ENCODE measurements at regions not wholly inside any gene's neighbourhood (a gene's known extent, or its start where the extent isn't known, plus 50 kb on each side); places are given as distances from the start of the nearest gene placed in this dataset.

DNA sequence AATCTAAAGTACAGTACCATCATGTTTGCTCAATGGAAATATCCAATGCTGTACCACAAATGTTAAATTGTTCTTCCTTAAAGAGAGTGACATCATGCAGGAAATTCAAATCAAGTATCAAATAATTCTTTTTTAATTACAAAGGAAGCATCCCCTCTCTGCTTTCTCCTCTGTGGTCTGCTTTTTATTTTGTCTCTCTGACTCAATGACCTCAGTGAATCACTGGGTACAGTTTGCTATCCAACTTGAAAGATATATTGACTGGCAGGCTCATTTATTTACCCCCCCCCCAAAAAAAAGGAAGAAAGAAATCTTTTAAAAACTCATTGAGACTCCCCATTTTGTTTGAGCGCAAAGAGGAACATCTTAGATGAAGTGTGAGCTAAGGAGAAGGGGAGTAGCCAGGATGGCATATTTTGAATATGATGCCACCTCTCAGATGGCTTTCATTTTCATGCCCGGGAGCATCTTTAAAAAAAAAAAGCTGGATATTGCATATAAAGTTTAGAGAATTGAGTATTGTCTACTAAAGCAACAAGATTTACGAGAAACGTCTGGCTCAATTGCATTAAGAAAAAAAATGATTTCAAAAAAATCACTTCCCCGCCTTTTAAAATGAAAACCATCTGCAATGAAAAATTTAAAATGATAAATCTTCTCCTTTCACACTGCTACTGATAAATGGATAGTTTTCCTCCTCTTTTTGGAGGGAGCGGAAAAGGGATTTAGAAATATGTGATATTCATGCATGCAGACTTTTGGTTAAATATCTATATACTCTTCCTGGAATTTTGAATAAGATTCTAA, 307.1 kb upstream of the DPH6 start:
- no peak for DNase-seq (ENCODE audit: low read depth)

DNA sequence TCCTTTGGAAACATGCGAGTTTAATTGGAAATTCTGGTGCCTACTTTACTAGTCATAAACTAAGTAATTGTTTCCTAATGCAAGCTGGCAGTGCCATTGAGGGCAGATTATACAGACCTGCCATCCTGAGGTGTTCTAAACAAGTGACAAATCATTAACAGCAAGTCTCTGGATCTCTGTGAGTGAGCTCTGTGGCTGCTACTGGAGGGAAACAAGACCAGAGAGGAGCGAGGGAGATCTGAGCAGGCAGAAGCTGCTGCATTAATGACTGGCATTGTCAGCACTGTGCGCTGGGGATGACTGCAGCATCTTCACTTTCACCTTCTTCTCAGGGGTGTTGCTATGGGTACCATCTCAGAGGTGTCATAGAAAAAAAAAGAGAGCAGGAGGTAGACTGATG, 308.4 kb upstream of the DPH6 start:
- no peak for DNase-seq (ENCODE audit: low read depth)

DNA sequence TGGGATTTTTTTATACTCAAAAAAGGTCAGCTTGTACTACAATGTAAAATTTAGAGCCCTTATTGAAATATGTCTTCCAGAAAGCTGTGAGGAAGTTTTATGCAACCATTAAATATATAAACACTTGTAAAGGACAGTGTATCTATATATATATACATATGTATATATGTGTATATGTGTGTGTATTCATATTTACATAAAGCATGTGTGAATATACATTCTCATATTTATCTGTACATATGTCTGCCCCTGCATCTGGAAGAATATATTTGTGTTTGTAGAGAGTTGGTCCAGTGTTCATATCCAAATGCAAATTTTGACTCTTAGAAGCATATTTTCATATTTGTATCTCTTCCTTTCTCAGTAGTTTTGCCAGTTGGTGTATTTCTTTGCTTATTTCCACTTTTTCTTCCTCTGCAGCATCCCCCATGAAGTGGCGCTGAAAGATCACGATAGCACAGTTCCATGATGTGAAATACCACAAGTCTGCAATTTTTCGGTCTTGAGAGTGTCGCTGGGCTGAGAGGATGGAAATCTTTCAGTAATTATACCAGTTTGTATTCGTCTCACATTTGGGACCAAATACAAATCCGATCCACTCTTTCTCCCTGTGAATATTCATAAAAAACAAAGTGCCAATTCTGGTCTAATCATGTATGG, 311.7 kb upstream of the DPH6 start:
- no peak for DNase-seq (ENCODE audit: low read depth)

DNA sequence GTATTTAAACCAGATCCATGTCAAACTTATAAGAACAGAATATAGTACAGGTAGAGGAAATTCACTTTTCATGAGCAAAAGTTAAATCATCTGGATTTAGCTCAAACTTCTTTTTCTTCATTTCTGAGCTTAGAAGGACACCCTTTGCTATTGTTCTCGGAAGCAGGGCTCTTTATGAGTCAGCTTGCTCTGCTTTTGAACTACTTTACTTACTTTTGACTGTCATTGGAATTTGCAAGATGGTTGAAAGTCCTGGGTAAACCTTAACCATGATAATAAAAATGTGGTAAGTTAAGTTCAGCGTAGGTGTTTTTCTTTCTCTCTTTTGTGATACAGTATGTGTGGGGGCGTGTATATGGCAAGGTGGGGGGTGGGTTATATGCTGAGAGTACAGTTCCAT, 312.7 kb upstream of the DPH6 start:
- DNase-seq (ENCODE audit: low read depth): no peak

DNA sequence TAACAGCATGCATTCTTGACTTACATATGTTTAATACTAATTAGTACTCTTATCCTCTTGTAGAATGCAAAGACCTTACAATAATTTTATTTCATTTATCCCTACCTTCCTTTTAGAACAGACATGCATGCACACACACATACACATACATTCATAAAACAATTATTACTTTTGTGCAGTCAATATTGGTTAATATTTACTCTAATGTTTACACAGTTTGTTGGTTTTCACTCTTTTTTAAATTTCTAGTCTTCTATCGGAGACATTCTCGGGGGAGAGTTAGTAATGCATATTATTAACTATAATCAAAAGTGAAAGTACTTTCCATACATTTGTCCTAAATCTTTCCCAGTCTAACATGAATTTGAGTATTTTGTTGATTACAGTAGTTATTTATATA, 317.7 kb upstream of the DPH6 start:
- no peak for DNase-seq (ENCODE audit: low read depth)

DNA sequence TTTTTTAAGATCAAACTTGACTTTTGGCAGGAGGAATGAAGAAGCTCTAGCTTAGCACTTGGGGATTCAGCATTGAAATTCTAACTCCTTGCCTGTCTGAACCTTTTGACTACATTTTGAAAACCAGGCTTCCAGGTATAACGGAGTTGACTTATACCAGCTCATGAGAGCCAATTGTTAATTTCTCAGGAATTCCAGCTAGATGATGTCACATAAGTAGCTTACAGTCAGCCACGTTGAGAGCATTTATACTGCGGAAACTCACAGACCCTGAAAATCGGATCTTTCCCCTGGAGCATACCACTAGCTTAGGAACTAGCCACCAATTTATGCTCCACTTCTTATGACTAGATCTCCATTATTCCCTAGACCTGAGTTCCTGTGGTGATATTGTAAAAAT, 321.4 kb upstream of the DPH6 start:
- DNase-seq (ENCODE audit: low read depth): no peak

DNA sequence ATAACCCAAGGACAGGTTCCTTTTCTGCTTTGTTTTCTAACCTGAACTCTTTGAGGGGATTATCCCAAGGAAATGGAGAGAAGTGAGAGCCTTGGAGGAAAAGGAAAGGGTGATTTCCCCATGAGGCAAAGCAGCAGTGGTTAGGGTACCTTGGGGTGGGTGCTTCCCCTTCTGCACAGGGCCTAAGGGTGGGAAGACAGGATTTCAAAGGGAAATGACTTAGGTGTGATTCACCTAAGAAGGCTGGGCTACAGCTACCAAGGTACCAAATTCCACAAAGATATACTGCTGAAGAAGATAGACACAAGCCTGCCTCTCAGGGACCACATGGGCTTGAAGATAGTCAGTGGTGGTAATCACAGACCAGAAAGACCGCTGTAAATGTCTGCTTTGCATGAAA, 325.3 kb upstream of the DPH6 start:
- DNase-seq (ENCODE audit: low read depth): no peak

DNA sequence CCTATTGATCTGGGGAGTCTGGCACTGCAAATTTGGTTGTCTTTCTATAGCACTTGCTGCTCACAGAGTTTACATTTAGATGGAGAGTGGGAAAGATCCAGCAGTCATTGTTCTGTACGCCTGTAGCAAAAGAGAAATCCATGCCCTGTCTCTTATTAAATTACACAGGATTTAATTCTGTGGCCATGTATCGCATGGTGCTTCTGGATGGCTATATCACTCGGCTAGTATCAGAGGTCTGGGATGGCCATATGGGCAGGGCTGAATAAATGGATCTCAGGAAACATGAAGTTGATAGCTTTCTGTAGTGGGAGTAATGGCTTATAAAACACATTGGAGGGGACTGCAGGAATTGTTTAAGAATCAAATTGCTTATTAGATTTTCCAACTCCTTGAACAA, 325.8 kb upstream of the DPH6 start:
- DNase-seq (ENCODE audit: low read depth): no peak

DNA sequence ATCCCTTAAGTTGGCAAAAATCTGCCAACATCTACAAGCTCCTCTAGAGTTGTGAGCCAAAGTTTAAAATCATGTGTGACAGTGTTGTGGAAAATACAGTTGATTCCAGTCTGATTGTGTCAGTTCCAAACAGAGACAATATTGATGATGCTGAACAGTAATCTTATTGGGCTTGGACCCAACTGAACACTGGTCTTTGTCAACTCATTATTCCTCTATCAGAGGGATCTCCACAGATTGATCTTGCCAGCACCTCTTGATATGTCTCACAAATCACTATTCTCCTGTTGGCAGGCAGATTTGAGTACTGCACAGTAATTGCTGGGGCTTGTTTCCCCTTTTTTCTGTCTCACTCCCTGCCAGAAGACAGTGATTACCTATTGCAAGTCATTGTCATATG, 326.6 kb upstream of the DPH6 start:
- no peak for DNase-seq (ENCODE audit: low read depth)

DNA sequence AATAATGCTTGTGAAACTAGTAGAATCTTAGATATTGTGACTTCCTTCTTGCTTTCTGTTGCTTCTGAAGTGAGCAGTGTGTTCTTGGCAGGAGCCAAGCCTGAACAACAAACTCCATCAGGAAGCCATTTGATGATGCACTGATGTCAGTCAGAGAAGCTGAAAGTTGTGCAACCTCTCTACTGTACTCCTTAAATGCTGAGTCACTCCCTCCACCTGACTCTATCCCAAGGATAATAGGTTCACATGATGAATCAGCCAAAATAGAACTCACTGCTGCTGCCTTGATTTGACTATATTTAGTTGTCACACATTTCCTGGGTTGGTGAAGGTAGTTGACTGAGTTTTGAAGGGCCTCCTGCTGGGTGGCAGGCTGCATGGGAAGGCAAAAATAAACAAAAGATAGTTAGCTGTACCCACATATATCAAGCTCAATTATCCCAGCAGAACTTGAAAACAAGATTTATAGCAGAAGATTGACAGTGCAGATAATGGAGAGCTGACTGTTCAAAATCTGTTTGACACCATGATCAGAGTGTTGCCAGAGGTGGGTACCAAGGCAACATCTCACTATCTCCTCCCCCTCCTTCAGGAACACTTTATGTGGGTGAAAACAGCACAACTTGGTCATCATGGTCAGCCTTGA, 328.4 kb upstream of the DPH6 start:
- DNase-seq (ENCODE audit: low read depth): peak; percentile 59

DNA sequence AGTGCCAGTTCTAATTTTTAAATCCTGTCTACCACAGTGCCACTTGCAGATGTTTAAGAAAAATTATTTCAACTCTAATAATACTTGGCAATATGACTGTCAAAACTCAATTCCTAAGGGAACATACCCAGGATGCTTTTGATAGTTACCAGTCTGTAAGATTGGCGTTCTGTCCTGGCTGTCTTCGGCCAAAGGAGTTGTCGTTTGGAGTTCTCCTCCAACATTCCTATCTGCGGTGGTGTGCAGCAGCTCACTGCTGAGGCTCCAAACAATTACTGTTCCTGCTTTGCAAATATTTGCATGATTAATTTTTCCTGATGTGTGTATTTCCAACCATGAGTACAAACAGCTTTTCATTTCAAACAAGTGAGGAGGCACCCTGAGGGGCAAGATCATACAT, 330.8 kb upstream of the DPH6 start:
- no peak for DNase-seq (ENCODE audit: low read depth)

DNA sequence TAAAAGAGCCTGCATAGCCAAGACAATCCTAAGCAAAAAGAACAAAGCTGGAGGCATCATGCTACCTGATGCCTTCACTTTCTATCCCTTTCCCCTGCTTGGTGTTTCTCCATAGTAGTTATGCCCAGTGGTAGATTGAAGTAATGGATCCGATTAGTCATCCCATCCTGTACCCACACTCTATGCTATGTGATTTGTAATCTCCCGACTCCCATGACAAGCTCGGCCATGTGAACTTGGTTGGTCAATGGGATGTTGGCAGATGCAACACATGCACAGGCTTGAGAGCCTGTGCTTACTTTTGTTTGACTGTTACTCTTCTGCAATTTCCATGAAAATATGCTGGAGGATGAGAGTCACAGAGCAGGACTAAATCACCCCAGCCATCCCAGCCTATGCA, 334.9 kb upstream of the DPH6 start:
- DNase-seq (ENCODE audit: low read depth): no peak

DNA sequence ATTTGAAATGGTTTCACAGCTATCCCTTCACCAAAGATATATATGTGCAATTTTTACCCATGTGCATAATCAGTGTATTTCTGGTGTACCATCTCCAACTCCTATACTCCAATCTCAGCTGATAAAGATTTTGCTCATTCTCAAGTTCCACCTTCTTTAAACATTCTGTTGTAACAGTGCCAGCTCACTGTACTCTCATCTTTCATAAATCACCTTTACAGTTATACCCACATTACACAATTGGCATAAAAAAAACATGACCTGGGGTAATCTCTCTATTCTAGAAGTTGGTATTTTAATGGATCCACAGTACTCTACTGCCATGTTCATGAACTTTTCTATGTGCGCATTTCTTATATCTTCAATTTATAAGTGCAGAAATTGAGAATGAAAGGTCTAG, 339.9 kb upstream of the DPH6 start:
- no peak for DNase-seq (ENCODE audit: low read depth)

DNA sequence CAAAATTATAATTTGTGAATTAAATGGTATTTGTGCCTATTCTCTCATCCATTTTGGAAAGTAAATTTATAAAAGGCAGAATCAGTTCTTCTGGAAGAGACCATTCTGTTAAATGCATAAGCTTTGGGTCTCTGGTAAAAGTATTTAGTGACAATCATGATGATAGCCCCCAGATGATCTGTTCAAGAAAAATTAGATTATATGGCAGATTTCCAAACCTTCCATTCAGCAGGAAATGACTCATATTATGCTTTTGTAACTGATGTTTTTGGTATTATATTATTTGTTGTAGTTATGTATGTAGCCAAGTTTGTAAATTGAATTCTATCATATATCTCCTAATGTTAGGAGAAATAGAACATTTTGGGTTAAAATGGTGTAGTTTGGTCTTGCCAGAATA, 340.8 kb upstream of the DPH6 start:
- no peak for DNase-seq (ENCODE audit: low read depth)

DNA sequence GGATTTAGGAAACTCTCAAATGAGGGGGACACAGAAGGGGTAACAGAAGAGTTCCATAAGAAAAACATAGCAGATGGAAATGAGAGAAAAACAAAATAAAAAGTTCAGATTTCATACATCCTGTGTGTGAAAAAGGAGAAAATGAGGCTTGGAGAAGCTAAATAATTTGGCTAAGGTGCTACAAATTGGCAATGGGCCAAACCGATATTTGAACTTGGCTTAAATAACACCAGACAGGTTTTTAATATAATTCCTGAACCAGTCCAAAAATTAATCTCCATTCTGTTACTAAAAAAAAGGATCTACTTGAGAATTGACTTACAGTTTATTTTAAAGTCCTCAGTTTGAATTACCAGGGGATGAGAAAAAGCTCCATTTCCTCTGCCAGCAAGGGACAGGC, 342.9 kb upstream of the DPH6 start:
- no peak for DNase-seq (ENCODE audit: low read depth)

DNA sequence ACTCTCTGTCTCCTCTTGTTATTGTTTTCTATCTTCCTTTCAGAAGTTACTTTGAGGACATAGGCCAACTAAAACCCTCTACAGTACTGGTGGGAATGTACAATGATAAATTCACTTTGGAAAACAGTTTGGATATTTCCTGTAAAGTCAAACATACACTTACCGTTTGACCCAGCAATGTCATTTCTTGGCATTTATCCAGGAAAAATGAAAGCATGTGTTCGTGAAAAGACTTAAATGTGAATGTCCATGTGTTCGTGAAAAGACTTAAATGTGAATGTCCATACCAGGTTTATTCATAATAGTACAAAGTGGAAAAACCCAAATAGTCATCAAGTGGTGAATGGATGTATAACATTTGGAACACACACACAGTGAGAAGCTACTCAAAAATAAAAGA, 361.5 kb upstream of the DPH6 start:
- no peak for DNase-seq (ENCODE audit: low read depth)

DNA sequence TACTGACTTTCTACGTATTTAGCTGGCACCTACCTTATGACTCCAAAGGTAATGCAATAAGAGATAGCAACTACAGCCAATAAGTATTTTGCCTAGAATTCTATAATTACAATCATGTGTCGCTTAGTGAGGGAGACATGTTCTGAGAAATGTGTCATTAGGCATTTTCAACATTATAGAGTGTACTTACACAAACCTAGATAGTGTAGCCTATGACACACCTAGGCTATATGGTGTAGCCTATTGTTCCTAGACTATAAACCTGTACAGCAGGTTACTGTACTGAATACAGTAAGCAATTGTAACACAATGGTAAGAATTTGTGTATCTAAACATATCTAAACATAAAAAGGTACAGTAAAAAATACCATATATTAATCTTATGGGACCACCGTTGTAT, 363.4 kb upstream of the DPH6 start:
- no peak for DNase-seq (ENCODE audit: low read depth)

DNA sequence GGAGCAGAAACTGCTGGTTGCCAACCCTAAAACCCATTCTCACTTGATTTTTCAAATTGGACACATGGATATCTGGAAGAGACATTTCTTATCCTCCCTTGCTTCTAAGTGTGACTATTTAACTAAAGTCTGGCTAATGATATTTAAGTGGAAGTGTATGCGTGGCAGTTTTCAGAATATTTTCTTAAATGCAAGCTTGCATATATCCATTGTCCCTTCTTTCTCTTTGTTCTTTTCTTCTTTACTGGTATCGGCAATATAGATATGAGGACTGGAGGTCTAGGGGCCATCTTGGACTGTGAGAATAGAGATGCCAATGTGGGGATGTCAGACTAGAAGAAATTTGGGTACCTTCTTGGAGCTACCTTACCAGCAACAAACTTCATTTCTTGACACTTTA, 364.3 kb upstream of the DPH6 start:
- no peak for DNase-seq (ENCODE audit: low read depth)

DNA sequence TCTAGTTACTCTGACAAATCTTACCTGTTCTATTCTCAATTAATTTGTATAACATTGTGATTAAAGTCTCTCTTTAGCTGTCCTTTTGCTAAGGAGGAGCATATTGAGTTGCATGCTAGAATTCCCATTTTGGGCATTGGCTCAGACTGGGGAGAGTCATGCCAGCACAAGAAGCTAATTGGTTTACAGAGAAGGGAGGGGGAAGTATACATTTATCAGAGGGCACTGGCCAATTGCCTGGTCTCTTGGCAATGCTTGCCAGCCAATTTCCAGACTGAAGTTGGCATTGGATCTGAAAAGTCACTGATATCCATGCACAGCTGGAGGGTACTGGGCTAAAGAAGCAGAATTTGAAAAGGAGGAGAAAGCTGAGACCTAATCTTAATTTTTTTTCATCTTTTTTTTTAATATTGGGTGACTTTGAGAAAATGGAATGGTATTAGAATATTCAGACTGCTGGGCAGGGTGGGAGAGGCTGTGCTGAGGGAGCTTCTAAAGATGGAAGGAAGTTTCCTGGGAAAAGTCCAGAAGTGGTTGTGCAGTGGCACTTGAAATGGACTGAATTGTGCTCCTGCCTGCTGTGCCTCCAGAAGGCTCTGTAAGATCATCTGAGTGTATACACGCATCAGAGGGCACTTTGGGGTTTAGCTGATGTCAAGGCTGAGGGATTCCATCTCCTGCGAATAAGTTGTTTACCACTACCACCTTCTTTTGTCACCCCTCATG, 365.2 kb upstream of the DPH6 start:
- DNase-seq (ENCODE audit: low read depth): no peak

DNA sequence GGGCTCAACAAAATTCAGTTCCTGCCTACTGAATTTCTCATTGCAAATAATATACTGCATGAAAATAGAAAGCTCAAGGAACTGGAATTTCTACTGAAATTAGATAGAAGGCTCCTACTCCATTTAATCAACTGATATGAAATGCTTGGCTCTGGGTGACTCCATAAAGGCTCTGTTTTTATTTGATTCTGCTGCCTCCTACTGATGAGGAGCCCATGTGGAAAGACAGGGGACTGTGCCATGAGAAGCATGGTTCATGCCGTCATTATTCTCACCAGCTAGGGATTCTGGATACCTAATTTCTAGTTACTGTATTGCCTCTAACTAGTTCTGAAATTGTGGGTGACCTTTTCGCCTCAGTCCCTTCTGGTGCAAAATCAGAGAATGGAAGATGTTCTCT, 366.2 kb upstream of the DPH6 start:
- peak; percentile 37 for DNase-seq (ENCODE audit: low read depth)

DNA sequence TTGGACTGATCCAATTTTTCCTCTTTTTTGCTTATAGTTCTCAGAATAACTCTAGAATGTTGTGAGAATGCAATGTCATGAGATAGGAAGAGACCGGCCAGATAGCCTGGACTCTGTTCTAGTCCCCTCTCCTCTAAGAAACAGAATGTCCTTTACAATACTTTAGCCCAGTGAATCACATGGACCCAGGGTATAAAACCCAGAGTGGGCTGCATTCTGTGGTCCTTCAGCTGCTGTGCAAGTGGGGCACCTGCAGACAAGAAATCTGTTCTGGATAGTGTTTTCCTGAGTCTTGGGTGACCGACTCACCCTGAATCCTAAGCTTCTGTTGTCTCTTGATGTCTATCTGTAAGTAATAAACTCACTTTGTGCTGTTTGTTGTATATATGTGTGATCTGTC, 368.6 kb upstream of the DPH6 start:
- no peak for DNase-seq (ENCODE audit: low read depth)

DNA sequence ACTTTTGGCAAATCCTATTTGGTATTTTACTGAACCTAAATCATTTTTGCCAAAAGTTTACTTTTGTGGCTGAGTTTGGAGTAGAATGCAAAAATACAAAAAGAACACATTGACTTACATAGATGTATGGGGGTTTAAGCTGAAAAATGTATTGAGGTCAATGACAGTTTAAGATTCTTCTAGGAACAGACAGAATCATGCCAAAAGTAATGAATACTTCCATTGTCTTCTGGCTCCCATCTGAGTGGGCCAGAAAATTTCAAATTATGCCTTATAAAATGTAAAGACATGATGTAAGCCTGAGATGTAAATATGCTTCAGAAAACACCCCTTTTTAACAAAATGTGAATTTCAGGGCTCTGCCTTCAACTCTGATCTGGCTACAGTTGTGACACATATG, 375.1 kb upstream of the DPH6 start:
- no peak for DNase-seq (ENCODE audit: low read depth)

Measured in myocyte (in vitro differentiated cells).